Mesendoderm (in vitro differentiated cells): ENCODE measurements at regions not wholly inside any gene's neighbourhood (a gene's known extent, or its start where the extent isn't known, plus 50 kb on each side); places are given as distances from the start of the nearest gene placed in this dataset.

Source experiments
- DNase-seq: peaks from one replicate; pipeline ENCODE4 v3.0.0; 2013
- H2AK5ac ChIP-seq: 2 replicates; pipeline ENCODE4 v1.6.1; 2013; ENCODE audit warnings: low read length, inconsistent platforms
- H2BK120ac ChIP-seq: 2 replicates; pipeline ENCODE4 v1.6.1; 2013; ENCODE audit warnings: low read depth, mild to moderate bottlenecking, low read length, moderate library complexity, mixed read lengths
- H2BK15ac ChIP-seq: replicated peaks from 2 replicates; pipeline ENCODE4 v1.6.1; 2013; ENCODE audit warnings: low read depth, mild to moderate bottlenecking, moderate library complexity
- H2BK5ac ChIP-seq: 2 replicates; pipeline ENCODE4 v1.6.1; 2013; ENCODE audit warnings: low read length, inconsistent platforms
- H3K18ac ChIP-seq: 2 replicates; pipeline ENCODE4 v1.6.1; 2013; ENCODE audit warnings: mild to moderate bottlenecking, low read length, mixed read lengths
- H3K23ac ChIP-seq: one replicate; pipeline ENCODE4 v1.6.1; 2013; ENCODE audit warnings: low read length
- H3K27ac ChIP-seq: 2 replicates; pipeline ENCODE4 v1.5.1; 2013; ENCODE audit warnings: low read depth, mild to moderate bottlenecking, inconsistent platforms, low read length, moderate library complexity
- H3K27me3 ChIP-seq: 2 replicates; pipeline ENCODE4 v1.6.1; 2013; ENCODE audit warnings: low read length, control low read depth, mild to moderate bottlenecking, inconsistent platforms; ENCODE audit not compliant: insufficient read depth, poor library complexity
- H3K36me3 ChIP-seq: 2 replicates; pipeline ENCODE4 v1.6.1; 2013; ENCODE audit warnings: low read length, inconsistent platforms; ENCODE audit not compliant: control insufficient read depth, insufficient read depth
- H3K4ac ChIP-seq: one replicate; pipeline ENCODE4 v1.6.1; 2013; ENCODE audit warnings: low read depth, mild to moderate bottlenecking, low read length, moderate library complexity
- H3K4me1 ChIP-seq: 2 replicates; pipeline ENCODE4 v1.6.1; 2013; ENCODE audit warnings: low read depth, low read length, inconsistent platforms; ENCODE audit not compliant: control insufficient read depth
- H3K4me2 ChIP-seq: 2 replicates; pipeline ENCODE4 v1.6.1; 2013; ENCODE audit warnings: low read length
- H3K4me3 ChIP-seq: 2 replicates; pipeline ENCODE4 v1.5.1; 2013; ENCODE audit warnings: mild to moderate bottlenecking, low read length
- H3K56ac ChIP-seq: one replicate; pipeline ENCODE4 v1.6.1; 2013; ENCODE audit warnings: low read length
- H3K79me1 ChIP-seq: 2 replicates; pipeline ENCODE4 v1.6.1; 2013; ENCODE audit warnings: low read length, inconsistent platforms
- H3K79me2 ChIP-seq: 2 replicates; pipeline ENCODE4 v1.6.1; 2013; ENCODE audit warnings: mild to moderate bottlenecking, low read length; ENCODE audit not compliant: control insufficient read depth, insufficient read depth
- H3K9ac ChIP-seq: 2 replicates; pipeline ENCODE4 v1.6.1; 2013; ENCODE audit warnings: low read length, inconsistent platforms
- H4K5ac ChIP-seq: one replicate; pipeline ENCODE4 v1.6.1; 2013; ENCODE audit warnings: low read length
- H4K8ac ChIP-seq: one replicate; pipeline ENCODE4 v1.6.1; 2013; ENCODE audit warnings: low read depth, mild to moderate bottlenecking, control low read depth, low read length, moderate library complexity
- WGBS: extraction: QIAGEN DNeasy Blood & Tissue Kit; methylation state at CpG from one replicate; pipeline ENCODE4 v1.1.7; 2013; ENCODE audit warnings: low lambda C conversion rate, missing lambda C conversion rate; ENCODE audit not compliant: insufficient coverage; ENCODE audit errors: extremely low coverage; 5-methylcytosine and 5-hydroxymethylcytosine counted together

GRCh38 chr2:147792966-147793617, 51.7 kb upstream of the ACVR2A start:
- H2BK120ac ChIP-seq: no peak overlapping the region
- no peaks in the 10 kb centered on the region for H3K36me3 ChIP-seq
- no peak overlapping the region for H2AK5ac ChIP-seq
- no peak overlapping the region for H3K23ac ChIP-seq
- no peak overlapping the region for H3K27ac ChIP-seq
- peak; percentile 52 for DNase-seq
- no peak overlapping the region for H3K56ac ChIP-seq
- H3K4me1 ChIP-seq: no peaks in the 10 kb centered on the region
- no peak overlapping the region for H3K4me2 ChIP-seq
- H3K79me2 ChIP-seq: no peaks in the 10 kb centered on the region
- H3K18ac ChIP-seq: no peak overlapping the region
- H2BK15ac ChIP-seq: no peak overlapping the region
- H3K4ac ChIP-seq: no peak overlapping the region
- no peaks in the 10 kb centered on the region for H3K27me3 ChIP-seq
- no peaks in the 10 kb centered on the region for H3K79me1 ChIP-seq
- H4K8ac ChIP-seq: no peak overlapping the region
- no CpG with 5 or more reads among the region's 2 CpGs for WGBS
- H2BK5ac ChIP-seq: no peak overlapping the region
- no peak overlapping the region for H4K5ac ChIP-seq
- H3K9ac ChIP-seq: no peak overlapping the region
- no peak overlapping the region for H3K4me3 ChIP-seq

- Histone ChIP-seq H3K79me2 (no peaks in the 10 kb centered on the region), H2BK120ac (no peak overlapping the region), H3K79me1 (no peaks in the 10 kb centered on the region), H3K27ac (no peak overlapping the region), H3K4ac (no peak overlapping the region), H3K9ac (no peak overlapping the region), H3K4me2 (no peak overlapping the region), H3K18ac (no peak overlapping the region), H4K5ac (no peak overlapping the region), H3K23ac (no peak overlapping the region), H3K4me3 (no peak overlapping the region), H3K4me1 (no peaks in the 10 kb centered on the region), H3K56ac (no peak overlapping the region), H3K36me3 (no peaks in the 10 kb centered on the region), H4K8ac (no peak overlapping the region), H2AK5ac (no peak overlapping the region), H3K27me3 (no peaks in the 10 kb centered on the region), H2BK15ac (no peak overlapping the region), H2BK5ac (no peak overlapping the region)
- WGBS: no CpG with 5 or more reads among the region's 2 CpGs
- DNase-seq: no peak
Observed at GRCh38 chr2:147790580-147790979, 54.2 kb upstream of the ACVR2A start.

- no peaks in the 10 kb centered on the region for H3K4me1 ChIP-seq
- no peak overlapping the region for H3K4me2 ChIP-seq
- no peak overlapping the region for H2BK120ac ChIP-seq
- no peaks in the 10 kb centered on the region for H3K79me1 ChIP-seq
- no peak overlapping the region for H3K4me3 ChIP-seq
- H3K27me3 ChIP-seq: no peaks in the 10 kb centered on the region
- H3K79me2 ChIP-seq: no peaks in the 10 kb centered on the region
- no peak overlapping the region for H3K23ac ChIP-seq
- H3K18ac ChIP-seq: no peak overlapping the region
- no peak overlapping the region for H3K9ac ChIP-seq
- H3K56ac ChIP-seq: no peak overlapping the region
- DNase-seq: no peak
- no peaks in the 10 kb centered on the region for H3K36me3 ChIP-seq
- H2BK15ac ChIP-seq: no peak overlapping the region
- WGBS: 100% methylated on average over 2 of the region's 3 CpGs
- no peak overlapping the region for H2BK5ac ChIP-seq
- no peak overlapping the region for H3K4ac ChIP-seq
- no peak overlapping the region for H2AK5ac ChIP-seq
- H3K27ac ChIP-seq: no peak overlapping the region
- no peak overlapping the region for H4K8ac ChIP-seq
- no peak overlapping the region for H4K5ac ChIP-seq
Observed at GRCh38 chr2:147789720-147790119, 55.1 kb upstream of the ACVR2A start.

GRCh38 chr2:147789287-147789686, 55.5 kb upstream of the ACVR2A start:
- Histone ChIP-seq H3K79me2 (no peaks in the 10 kb centered on the region), H3K4ac (no peak overlapping the region), H3K9ac (no peak overlapping the region), H2AK5ac (no peak overlapping the region), H2BK15ac (no peak overlapping the region), H3K36me3 (no peaks in the 10 kb centered on the region), H3K4me1 (no peaks in the 10 kb centered on the region), H3K27ac (no peak overlapping the region), H3K18ac (no peak overlapping the region), H3K79me1 (no peaks in the 10 kb centered on the region), H4K8ac (no peak overlapping the region), H3K4me2 (no peak overlapping the region), H3K56ac (no peak overlapping the region), H2BK5ac (no peak overlapping the region), H3K23ac (no peak overlapping the region), H4K5ac (no peak overlapping the region), H3K4me3 (no peak overlapping the region), H3K27me3 (no peaks in the 10 kb centered on the region), H2BK120ac (no peak overlapping the region)
- no CpG with 5 or more reads among the region's 2 CpGs for WGBS
- DNase-seq: no peak

GRCh38 chr2:147782141-147782930, 62.5 kb upstream of the ACVR2A start:
- peak; percentile 6 for DNase-seq
- Histone ChIP-seq H2AK5ac (no peak overlapping the region), H4K5ac (no peak overlapping the region), H3K27me3 (no peaks in the 10 kb centered on the region), H2BK15ac (no peak overlapping the region), H4K8ac (no peak overlapping the region), H2BK120ac (no peak overlapping the region), H3K36me3 (no peaks in the 10 kb centered on the region), H3K23ac (no peak overlapping the region), H2BK5ac (no peak overlapping the region), H3K4me1 (no peaks in the 10 kb centered on the region), H3K79me2 (no peaks in the 10 kb centered on the region), H3K4ac (no peak overlapping the region), H3K4me2 (no peak overlapping the region), H3K79me1 (no peaks in the 10 kb centered on the region), H3K9ac (no peak overlapping the region), H3K56ac (no peak overlapping the region), H3K4me3 (no peak overlapping the region), H3K27ac (no peak overlapping the region), H3K18ac (no peak overlapping the region)
- WGBS: no CpG with 5 or more reads among the region's 4 CpGs
